Activated CD8-positive, alpha-beta memory T cell treated with anti-CD3 and anti-CD28 coated beads, Interleukin-2, amount 50 U/mL, for 24 hours (primary cell): ENCODE measurements at regions not wholly inside any gene's neighbourhood (a gene's known extent, or its start where the extent isn't known, plus 50 kb on each side); places are given as distances from the start of the nearest gene placed in this dataset.

Experiments
- DNase-seq: peaks from one replicate; pipeline ENCODE4 v3.0.0-alpha.2; 2020; ENCODE audit errors: extremely low read depth

DNA sequence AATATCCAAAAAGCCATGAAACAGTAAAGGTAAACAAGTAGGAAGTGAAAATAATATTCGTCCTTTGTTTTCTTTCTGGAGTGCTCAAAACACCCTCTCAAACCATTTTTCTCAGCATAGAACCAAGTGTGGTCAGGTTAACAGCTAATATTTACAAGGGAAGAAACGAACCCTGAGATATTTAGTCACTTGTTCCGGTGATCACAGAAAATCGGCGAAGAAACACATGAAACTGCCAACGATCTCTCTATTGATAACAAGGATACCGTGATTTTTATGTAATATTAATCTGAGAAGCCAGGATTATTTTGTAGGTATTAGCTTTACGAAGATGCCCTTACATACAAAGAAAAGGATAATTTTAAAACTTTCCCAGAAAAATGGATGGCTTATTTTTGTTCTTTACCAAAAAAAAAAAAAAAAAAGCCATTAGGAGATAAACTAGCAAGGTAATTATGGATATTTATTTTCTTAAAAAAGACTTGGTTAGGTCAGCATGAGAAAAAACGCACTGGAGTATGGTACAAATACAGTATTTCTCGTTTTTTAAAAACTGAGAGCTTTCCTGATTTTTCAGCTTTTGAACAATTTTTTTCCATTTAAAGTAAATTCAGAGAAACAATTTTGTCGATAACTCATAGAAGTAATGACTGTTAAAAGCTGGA, 107.3 kb upstream of the HNRNPU start:
- DNase-seq = no peak

DNA sequence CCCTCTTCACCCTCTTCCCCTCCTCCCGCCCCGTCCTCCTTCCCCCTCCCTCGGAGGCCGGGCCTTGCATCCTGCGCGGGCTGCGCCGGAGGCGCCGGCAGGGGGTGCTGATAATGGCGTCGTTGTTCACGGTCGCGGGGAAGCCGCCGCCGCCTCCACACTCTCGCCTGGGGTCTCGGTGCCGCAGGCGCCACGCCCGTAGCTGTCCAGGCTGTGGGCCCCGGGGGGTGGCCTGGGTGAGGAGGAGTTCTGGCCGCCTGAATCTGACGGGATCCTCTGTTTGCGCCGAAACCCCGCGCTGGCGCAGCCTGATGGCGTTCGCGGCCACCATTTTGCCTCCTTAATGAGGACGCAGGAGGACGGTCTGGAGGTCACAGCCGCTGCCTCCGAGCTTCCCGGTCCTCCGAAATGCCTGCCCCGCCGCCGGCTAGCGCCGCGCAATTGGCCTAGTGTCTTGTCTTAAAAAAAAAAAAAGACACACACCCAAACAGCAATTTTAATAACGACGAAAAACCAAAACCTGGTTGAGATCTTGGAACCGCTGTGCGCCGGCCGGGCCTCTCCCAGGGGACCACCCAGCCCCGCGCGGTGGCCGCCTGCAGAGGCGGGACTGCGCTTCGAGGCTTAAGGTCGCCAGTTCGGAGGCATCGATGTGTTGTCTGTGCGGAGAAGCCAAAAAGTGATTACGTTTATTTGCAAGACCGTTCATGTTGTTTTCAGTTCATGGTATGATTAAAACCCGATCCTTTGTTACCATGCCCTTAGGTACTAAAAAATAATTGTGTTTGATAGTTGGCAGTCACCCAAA, 106.6 kb upstream of the HNRNPU start:
- peak; percentile 82 for DNase-seq

DNA sequence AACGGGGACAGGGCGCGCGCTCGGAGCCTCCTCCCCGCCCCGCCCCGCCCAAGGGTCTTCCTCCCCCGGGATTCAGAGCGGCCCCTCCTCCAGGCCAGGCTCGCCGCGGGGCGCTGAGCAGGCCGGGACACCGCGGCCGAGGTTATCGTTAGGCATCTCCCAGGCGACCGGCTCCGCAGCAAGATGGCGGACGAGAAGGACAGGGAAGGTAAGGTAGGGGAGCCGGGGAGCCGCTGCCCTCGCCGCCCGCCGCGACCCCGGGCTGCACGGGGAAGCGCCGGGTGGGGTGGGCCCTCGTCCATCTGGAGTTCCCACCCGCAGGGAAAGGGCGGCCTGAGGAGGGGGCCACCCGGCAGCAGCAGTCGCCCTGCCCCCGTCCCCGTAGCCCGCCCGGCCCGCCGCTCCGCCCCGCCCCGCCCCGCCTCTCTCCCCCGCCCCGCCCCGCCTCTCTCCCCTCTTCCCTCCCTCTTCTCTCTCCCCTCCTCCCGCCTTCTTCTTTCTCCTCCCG, 105.9 kb upstream of the HNRNPU start:
- DNase-seq = peak; percentile 36

DNA sequence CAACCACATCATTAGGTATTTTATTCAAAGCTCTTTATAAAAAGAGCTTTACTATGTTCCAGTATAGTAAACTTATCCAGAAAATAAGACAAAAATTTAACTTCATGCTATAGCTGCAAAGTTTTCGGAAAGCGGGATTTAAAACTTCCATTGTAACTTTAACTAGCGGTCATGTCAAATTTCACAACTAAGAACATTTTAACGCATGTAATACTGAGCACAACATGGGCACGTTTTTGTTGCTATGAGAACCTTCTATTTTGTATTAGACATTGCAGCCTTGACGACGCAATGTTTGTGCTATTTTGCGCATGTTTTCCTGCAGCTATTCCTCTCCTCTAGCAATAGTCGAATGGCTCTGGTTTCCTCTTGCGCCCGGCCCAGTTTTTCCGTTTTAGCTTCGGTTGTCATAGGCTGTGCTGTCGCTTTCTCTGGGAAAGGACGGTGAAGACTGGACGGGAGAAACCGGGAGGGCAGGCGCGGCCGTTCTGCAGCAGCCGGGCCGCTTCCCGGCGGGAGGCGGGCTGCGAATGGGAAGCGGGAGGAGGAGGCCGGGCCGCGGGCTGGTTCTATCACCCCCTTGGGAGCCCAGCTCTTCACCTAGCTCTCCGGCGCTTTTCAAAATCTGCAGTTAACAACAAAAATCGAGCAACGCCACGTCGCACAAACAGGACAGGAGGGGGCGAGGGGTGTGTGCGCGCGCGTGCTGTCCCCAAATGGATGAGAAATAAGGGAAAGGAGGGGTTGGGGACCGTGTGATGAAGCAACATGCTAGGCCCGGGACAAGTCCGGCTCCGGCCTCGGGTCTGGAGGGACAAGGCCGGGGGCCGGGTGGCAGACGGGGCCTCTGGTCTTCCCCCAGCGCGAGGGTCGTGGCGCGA, 105.3 kb upstream of the HNRNPU start:
- peak; percentile 13 for DNase-seq

DNA sequence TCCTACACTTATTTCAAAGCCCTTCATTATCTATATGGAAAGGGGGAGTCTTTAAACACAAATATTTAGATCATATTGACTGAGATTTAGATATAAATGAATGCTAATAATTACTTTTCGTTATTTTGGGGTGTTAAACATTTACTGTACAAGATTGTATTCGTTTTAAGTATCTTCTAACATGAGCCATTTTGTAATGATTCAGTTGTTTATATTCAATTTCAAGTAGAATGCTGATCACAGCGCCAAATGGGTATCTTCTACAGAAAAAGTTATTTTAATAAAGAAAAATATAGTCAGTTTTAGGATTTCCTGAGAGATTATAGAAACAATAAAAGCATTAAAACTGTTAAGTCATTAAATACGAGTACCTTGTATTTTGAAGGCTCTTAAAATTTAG, 104.5 kb upstream of the HNRNPU start:
- no peak for DNase-seq

DNA sequence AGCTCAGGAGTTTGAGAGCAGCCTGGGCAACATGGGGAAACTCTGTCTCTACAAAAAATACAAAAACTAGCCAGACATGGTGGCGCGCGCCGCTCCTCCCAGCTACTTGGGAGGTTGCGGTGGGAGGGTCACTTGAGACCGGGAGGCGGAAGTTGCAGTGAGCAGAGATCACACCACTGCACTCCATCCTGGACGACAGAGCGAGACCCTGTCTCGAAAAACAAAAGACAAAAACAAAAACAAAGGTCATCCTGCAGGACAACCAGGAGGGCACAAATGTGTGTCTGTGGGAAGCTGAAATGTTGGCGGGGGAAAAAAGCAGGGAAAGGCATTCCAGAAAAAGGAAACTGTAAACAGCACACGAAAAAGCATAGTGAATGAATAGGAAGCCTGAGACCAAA, 104.1 kb upstream of the HNRNPU start:
- no peak for DNase-seq

DNA sequence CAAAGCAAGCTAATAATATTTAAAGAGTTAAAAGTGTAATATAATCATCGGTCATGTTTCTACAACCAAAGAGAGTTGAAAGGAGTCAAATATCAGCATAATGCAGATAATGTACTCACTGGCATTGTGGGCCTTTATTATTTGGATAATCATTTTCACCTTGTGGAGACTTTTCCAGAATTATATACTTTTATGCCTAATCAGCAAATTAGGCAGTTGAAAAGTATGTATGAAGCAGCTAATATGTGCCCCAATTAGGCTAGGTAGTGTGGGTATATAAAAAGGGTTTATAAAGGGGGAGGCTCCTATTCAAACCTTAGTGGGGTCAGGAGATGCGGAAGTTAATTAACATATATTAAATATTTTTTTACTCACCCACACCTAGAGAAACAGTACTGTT, 102.8 kb upstream of the HNRNPU start:
- no peak for DNase-seq

DNA sequence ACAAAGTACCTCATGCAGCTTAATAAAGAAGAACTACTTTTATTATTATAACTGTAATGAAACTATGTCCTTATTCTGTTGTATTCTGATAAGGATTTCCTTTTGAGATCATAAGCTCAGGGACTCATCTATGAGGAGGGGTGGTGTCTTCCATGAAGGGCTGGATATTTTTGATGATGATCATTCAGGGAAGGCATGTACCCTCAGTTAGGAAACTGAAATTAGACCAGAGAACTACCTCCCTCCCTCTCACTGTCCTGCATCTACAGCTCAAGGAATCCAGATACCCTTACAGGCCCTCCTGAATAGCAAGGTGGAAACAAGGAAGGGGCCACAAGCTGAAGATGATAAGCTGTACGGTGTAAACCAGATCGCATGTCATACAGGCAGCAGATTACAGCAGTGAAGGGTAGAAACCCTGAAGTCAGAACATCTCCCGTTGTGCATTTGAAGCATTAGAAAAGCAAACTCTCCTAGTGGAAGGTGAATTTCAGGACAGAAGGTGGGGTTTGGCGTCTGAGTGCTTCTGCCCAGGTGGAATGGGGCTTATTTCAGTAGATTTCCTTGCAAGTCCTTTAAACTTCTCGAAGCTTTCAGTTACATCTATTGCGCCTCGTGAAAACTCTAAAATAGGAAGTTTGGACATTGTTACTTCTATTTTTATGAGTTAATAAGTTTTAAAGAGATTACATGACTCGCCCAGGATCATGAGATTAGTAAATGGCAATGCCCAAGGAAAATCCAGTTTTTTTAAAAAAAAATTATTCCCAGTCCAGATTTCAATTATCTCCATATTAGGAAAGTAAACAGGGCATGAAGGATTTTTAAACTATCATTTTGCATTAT, 101.1 kb upstream of the HNRNPU start:
- no peak for DNase-seq

DNA sequence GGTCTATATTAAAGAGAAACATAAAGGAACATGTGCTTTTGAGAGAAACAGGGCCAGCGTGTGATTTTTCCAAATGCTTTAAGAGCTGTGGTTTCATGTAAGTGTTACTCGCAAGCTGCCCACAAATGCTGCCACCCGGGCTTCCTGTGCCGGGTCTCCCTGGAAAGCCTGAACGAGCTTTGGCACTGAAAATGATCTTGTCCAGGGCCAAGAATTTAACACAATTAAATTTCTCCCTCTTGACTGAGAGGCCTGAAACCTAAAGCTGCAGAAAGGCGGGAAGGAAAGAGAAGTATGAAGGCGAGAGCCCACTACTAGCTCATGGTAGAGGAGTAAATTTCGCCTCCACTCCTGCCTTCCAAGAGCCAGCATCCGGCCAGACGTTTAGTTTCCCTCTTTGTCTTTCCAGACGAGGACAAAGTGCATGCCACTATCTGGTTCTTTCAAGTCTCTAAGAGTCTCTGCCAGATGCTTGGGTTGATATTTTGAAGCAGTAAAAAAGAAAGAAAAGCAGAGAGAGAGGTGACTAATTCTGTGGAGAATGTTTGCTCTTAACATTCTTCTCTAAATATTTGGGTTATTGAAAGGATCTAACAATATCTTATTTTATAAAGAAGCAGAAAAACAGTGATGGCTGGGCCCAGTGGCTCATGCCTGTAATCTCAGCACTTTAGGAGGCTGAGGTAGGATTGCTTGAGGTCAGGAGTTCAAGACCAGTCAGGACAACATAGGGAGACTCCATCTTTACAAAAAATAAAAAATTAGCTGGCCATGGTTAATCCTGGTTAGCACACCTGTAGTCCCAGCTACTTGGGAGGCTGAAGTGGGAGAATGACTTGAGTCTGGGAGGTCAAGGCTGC, 100.0 kb upstream of the HNRNPU start:
- no peak for DNase-seq

DNA sequence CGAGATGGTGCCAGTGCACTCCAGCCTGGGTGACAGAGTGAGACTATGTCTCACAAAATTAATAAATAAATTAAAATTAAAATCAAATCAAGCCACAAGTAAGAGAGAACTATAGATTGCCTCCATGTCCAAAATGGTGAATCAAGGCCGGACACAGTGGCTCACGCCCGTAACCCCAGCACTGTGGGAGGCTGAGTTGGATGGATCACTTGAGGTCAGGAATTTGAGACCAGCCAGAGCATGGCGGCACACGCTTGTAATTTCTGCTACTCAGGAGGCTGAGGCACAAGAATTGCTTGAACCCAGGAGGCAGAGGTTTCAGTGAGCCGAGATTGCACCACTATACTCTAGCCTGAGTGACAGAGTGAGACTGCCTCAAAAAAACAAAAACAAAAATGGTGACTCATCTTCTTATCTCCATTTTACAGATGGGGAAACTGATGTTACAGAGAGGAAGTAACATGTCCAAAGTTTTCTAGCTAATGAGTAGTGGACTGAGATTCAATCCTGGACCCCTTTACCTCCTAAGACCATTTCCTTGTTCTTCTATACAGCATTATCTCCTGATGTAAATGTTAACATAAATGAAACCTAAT, 99.0 kb upstream of the HNRNPU start:
- no peak for DNase-seq

DNA sequence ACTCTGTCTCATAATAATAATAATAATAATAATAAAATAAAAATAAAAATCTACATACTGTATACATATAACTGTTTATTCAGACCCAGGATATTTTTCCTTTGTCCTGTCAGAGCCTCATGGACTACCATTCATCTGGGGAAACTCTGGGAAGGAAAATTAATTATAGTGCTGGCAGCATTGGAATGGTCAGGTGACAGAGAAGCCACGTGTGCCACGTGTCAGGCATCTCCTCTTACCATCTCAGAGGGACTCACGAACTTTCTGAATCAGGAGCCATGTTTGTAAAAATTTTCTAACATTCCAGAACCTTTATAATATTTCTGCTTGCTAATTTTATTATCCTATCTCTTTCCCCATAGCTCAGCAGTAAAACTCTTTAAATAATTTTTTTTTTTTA, 97.8 kb upstream of the HNRNPU start:
- no peak for DNase-seq

DNA sequence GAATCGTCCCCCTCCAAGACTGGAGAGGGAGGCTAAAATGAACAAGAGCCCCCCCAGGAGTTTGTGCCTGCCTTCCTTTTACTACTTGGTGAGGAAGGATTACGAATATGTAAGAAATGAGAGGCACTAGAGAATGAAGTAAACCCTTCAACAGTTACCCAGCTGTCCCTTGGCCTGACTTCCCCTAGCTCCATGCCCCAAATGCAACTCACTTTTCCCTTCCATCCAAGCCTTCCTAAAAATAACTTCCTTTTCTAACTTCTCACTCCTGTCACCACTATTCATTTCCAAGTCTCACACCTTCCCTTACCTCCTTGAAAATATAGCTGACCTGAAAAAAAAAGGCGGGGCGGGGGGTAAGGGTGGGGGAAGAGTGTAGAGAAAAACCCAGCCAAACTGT, 96.6 kb upstream of the HNRNPU start:
- no peak for DNase-seq

DNA sequence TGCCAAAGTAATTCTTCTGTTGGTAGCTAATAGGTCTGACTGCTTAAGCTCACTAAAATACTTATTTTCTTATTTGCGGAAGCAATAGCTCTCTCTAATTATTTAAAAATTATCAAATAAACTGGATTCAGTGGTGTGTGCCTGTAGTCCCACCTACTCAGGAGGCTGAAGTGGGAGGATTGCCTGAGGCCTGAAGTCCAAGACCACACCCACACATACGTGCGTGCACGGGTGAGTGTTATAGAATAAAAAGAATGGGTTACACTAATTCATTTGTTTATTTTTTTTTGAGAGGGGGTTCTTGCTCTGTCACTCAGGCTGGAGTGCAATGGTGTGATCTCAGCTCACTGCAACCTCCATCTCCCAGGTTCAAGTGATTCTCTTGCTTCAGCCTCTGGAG, 94.2 kb upstream of the HNRNPU start:
- DNase-seq = no peak

DNA sequence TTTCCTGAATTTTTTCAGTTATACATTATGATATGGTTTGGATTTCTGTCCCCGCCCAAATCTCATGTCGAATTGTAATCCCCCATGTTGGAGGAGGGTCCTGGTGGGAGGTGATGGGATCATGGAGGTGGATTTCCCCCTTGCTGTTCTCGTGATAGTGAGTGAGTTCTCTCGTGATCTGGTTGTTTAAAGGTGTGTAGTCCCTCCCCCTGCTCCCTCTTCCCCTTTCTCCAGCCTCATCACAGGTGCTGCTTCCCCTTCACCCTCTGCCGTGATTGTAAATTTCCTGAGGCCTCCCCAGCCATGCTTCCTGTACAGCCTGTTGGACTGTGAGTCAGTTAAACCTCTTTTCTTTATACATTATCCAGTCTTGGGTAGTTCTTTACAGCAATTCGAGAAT, 93.2 kb upstream of the HNRNPU start:
- no peak for DNase-seq

DNA sequence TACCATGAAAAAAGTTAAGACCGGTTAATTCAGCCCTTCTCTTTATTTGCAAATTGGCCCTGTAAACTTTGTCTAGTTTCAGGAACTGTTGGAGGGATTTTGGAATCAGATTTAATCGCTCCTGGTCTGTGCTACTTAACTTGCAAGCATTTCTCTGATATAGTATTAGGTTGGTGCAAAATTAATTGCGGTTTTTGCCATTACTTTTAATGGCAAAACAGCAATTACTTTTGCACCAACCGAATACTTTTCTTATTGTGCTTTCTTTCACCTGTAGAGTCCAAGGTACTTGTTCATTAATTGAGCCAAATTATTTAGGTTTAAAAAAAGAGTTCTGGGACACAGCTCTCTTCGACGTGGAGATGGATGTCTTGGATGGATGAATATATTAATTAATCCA, 92.8 kb upstream of the HNRNPU start:
- no peak for DNase-seq

DNA sequence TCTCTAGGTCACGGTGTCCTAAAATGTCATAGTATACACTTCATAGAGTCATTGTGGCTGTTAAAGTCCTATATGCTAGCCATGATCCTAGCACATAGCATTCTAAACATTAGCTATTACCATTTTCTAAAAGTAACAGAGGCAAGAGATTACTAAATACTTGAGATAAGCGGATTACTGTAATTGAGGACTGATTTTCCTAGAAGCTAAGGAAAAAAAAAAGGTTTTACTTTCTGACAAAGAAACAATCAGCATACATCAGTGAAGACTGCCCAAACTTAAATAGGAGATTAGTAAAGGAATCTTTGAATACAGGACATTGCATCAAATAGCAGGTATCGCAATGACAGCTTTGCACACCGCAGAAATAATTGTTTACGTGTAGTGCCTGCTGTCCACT, 91.3 kb upstream of the HNRNPU start:
- DNase-seq = no peak

DNA sequence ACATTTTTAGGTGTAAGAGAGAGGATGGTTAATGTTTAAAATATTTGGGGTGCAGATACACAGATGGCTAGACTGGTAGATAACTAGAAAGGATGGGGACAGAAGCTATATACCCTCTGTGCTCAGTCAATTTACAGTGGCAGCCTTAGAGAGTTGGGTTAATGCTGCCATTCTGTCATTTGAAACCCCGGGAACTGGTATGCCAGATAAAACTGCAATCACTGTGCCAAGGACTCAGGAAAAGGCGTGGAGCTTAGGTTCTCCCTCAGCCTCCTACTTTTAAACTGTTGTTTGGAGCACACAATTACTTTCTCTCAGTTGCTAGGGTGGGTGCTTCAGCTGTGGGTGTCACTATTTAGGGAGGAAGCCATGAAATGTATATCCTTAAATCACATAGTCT, 90.0 kb upstream of the HNRNPU start:
- DNase-seq = no peak

DNA sequence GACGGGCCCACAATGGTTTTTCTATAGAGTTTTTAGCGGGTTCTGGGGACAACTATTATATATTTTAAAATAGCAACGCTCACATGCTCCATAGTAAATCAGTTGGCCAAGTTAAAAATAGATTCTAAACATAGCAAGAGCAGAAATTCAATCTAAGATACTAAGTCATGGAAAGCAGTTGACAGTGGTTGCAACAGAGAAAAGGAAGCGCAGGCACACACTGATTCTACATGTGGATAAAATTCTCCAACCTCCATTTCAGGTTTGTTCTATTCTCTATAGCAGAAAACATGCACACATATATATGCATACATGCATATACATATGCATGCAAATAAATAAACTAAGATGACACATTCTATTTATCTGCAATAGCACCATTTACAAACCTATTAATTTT, 89.6 kb upstream of the HNRNPU start:
- DNase-seq = no peak

DNA sequence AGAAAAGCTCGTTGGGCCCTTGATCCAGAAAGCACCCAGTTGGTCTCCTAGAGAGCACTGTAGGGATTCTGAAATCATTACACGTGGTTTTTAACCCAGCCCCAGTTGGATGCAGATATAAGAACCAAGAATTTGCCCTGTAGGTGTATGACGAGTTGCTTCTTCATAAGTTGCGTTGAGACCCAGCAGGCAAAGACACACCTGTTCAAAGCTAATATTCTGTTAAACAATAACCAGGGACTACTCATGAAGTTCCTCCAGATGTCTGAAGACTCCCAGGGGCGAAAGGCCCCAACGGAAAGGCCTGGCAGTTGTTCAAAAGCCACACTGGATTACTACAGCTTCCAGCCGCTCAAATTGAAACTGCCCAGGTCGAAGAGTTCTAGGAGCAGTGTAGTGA, 88.6 kb upstream of the HNRNPU start:
- no peak for DNase-seq

DNA sequence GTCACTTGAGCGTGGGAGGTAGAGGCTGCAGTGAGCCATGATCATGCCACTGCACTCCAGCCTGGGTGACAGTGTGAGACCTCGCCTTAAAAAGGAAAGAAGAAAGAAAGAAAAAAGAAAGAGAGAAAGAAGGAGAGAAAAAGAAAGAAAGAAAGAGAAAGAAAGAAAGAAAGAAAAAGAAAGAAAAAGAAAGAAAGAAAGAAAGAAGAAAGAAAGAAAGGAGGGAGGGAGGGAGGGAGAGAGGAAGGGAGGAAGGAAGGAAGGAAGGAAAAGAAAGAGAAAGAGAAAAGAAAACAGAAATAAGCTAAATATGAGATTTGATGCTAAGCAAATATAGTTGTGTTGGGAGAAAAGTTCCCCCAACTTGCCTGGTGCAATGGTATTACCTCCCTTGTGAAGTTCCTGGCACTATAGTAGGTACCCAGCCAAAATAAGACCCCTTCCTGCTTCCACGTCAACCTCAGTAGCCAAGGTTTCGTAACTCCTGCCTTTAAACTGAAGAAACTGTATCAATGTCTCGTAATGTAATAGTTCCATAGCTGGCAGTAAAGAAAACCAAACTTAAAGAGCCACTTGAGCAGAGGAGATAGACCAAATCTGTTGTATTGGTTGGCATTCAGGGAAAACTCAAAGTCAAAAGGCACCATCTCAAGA, 88.1 kb upstream of the HNRNPU start:
- DNase-seq = no peak
